ENCODE measurements at regions not wholly inside any gene's neighbourhood (a gene's known extent, or its start where the extent isn't known, plus 50 kb on each side); places are given as distances from the start of the nearest gene placed in this dataset.

DNA sequence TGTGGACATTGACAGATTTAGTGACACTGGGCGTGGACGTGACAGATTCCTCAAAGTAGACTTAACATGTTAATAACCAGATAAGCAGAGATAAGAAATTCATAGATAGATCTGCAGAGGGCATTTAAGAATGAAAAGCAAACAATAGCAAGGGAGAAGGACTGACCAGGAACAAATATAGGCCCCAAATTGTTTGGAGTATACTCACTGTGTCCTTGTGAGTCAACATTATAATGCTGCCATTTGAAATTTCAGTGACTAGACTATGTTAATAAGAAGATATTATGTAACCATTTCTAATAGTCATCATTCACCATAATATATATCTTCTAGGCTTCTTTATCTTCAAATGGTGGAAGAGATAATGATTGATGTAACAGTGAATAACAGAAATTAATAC lies 78.1 kb upstream of the SLC38A11 start:
- Histone ChIP-seq H3K4me3 (no peak overlapping the region), H3K4me1 (no peaks in the 10 kb centered on the region), H3K36me3 (no peaks in the 10 kb centered on the region), H3K27ac (no peak overlapping the region), H3K27me3 (no peaks in the 10 kb centered on the region), H3K9me3 (no peaks in the 10 kb centered on the region)
- TF ChIP-seq POLR2AphosphoS5 (IDR thresholded peaks at IDR 0.05) (no peak), POLR2A (IDR thresholded peaks at IDR 0.05) (no peak), EP300 (IDR thresholded peaks at IDR 0.05) (no peak)
- TF ChIP-seq, protein P1, sequence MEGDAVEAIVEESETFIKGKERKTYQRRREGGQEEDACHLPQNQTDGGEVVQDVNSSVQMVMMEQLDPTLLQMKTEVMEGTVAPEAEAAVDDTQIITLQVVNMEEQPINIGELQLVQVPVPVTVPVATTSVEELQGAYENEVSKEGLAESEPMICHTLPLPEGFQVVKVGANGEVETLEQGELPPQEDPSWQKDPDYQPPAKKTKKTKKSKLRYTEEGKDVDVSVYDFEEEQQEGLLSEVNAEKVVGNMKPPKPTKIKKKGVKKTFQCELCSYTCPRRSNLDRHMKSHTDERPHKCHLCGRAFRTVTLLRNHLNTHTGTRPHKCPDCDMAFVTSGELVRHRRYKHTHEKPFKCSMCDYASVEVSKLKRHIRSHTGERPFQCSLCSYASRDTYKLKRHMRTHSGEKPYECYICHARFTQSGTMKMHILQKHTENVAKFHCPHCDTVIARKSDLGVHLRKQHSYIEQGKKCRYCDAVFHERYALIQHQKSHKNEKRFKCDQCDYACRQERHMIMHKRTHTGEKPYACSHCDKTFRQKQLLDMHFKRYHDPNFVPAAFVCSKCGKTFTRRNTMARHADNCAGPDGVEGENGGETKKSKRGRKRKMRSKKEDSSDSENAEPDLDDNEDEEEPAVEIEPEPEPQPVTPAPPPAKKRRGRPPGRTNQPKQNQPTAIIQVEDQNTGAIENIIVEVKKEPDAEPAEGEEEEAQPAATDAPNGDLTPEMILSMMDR (IDR thresholded peaks at IDR 0.05): no peak
- 73 to 83% methylated on average over 1 to 2 of the region's 2 CpGs for WGBS, 2 donors (ENCODE audit: low coverage in 1 of 2)
- ATAC-seq: no peak

DNA sequence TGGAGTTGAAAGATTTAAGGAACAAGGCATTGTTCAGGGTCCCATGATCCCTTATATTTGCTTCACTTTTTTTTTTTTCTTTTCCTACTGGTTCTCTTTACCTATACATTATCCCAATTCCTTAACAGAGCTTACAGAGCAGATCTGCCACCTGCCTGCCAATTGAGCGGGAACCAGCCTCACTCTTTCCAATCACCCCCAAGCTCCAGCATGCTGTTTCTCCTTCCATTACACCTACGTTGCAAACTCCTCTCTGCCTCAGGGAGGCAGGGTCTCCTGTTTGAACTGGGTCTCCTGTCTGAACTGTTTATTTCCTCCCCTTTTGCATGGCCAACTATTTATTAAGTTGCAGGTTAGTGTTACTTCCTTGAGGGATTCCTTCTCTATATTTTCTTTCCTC lies 77.2 kb upstream of the SLC38A11 start:
- Histone ChIP-seq H3K4me1 (no peaks in the 10 kb centered on the region), H3K4me3 (no peak overlapping the region), H3K9me3 (no peaks in the 10 kb centered on the region), H3K27me3 (no peaks in the 10 kb centered on the region), H3K27ac (no peak overlapping the region), H3K36me3 (no peaks in the 10 kb centered on the region)
- 54 to 63% methylated on average over 2 of the region's 2 CpGs for WGBS, 2 donors (ENCODE audit: low coverage in 1 of 2)
- TF ChIP-seq, protein P1 (IDR thresholded peaks at IDR 0.05): no peak
- TF ChIP-seq EP300 (IDR thresholded peaks at IDR 0.05): no peak
- ATAC-seq: no peak

- H3K27me3 ChIP-seq: no peaks in the 10 kb centered on the region
- H3K9me3 ChIP-seq: no peaks in the 10 kb centered on the region
- no peaks in the 10 kb centered on the region for H3K36me3 ChIP-seq
- TF ChIP-seq EP300 (IDR thresholded peaks at IDR 0.05) (no peak), POLR2AphosphoS5 (IDR thresholded peaks at IDR 0.05) (no peak), POLR2A (IDR thresholded peaks at IDR 0.05) (no peak)
- TF ChIP-seq, protein P1 (IDR thresholded peaks at IDR 0.05): no peak
- 90 to 92% methylated on average over 3 of the region's 3 CpGs for WGBS, 2 donors (ENCODE audit: low coverage in 1 of 2)
- no peak overlapping the region for H3K27ac ChIP-seq
- no peaks in the 10 kb centered on the region for H3K4me1 ChIP-seq
- no peak overlapping the region for H3K4me3 ChIP-seq
- no peak for ATAC-seq
Measured at GRCh38 chr2:165024199-165024598, 68.9 kb upstream of the SLC38A11 start.

- Histone ChIP-seq H3K27ac (no peak overlapping the region), H3K27me3 (no peaks in the 10 kb centered on the region), H3K4me1 (no peaks in the 10 kb centered on the region), H3K9me3 (no peaks in the 10 kb centered on the region), H3K36me3 (no peaks in the 10 kb centered on the region), H3K4me3 (no peak overlapping the region)
- ATAC-seq: no peak
- 83 to 89% methylated on average over 3 of the region's 6 CpGs for WGBS, 2 donors (ENCODE audit: low coverage in 1 of 2)
- no peak for TF ChIP-seq POLR2AphosphoS5 (IDR thresholded peaks at IDR 0.05)
- no peak for TF ChIP-seq POLR2A (IDR thresholded peaks at IDR 0.05)
- no peak for TF ChIP-seq EP300 (IDR thresholded peaks at IDR 0.05)
- TF ChIP-seq, protein P1 (IDR thresholded peaks at IDR 0.05): no peak
Measured at GRCh38 chr2:165022781-165023180, 67.5 kb upstream of the SLC38A11 start.

- H3K36me3 ChIP-seq: no peaks in the 10 kb centered on the region
- TF ChIP-seq POLR2A (IDR thresholded peaks at IDR 0.05) (no peak), POLR2AphosphoS5 (IDR thresholded peaks at IDR 0.05) (no peak), EP300 (IDR thresholded peaks at IDR 0.05) (no peak)
- TF ChIP-seq, protein P1 (IDR thresholded peaks at IDR 0.05): no peak
- no peak overlapping the region for H3K27ac ChIP-seq
- ATAC-seq: no peak
- no peaks in the 10 kb centered on the region for H3K9me3 ChIP-seq
- 29 to 37% methylated on average over 8 of the region's 8 CpGs for WGBS, 2 donors (ENCODE audit: low coverage in 1 of 2)
- H3K27me3 ChIP-seq: no peaks in the 10 kb centered on the region
- H3K4me3 ChIP-seq: no peak overlapping the region
- no peaks in the 10 kb centered on the region for H3K4me1 ChIP-seq
Measured at GRCh38 chr2:165017966-165018596, 62.8 kb upstream of the SLC38A11 start.
